ENCODE measurements at regions not wholly inside any gene's neighbourhood (a gene's known extent, or its start where the extent isn't known, plus 50 kb on each side); places are given as distances from the start of the nearest gene placed in this dataset.
A peak's percentile ranks its signal among the peaks of the same experiment; 100 is the strongest.

DNA sequence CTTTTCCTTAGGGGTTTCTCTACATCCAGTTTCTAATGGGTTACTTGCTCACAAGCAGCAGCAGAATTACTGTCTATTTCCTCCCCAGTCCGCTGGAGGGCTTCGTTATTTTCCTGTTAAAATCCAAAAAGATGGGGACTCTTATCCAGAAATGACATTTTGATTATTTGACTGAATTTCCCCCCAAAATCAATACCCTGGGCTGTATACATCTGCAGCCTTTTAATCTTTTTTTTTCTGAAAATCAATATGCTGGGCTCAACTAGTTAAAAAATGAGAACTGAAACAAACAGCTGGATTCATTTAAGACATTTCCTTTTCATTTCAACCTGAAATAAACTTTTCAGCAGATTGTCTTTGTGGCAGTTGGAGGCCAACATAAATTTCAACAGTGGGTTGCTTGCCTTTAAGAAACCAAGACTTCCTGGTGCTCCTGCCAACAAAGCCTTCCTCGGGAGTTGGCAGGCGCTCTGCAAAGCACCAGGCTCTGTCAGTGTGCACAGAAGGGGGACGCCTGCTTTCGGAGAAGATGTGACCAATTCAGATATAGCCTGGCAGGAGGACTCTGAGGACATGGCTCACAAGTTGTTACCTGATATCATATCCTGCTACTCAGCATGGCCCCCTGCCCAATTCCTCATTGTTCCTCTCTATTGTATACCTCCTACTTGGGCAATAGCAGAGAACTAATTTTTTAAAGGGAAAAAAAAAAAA is 204.7 kb upstream of the ARG1 start:
- TF ChIP-seq CTCF (IDR thresholded peaks at IDR 0.05; ENCODE audit: low read depth, low read length, missing control alignments) = no peak
- DNase-seq (ENCODE audit: low read depth) = peak; percentile 26
- no peak overlapping the region for H3K4me3 ChIP-seq (ENCODE audit: low read depth, low read length)

DNA sequence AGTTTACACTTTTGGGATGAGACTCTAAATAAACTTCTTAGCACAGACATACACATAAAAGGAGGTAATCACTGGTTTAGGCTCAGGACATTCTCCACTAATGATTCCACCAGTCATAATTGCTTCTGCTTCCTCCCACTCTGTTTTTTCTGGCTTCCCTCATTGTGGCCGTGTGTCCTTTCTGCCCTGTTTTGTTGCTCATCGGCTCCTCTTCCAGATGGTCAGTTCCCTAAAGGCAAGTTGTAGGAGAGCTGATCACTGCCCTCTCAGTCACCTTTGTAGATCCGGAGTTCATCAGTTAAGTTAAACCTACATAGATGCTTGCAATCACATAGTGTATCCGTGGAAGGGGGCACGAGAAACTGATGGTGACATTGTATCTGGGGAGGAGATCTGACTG is 200.5 kb upstream of the ARG1 start:
- no peak overlapping the region for H3K4me3 ChIP-seq (ENCODE audit: low read depth, low read length)
- no peak for DNase-seq (ENCODE audit: low read depth)
- TF ChIP-seq CTCF (IDR thresholded peaks at IDR 0.05; ENCODE audit: low read depth, low read length, missing control alignments) = no peak

DNA sequence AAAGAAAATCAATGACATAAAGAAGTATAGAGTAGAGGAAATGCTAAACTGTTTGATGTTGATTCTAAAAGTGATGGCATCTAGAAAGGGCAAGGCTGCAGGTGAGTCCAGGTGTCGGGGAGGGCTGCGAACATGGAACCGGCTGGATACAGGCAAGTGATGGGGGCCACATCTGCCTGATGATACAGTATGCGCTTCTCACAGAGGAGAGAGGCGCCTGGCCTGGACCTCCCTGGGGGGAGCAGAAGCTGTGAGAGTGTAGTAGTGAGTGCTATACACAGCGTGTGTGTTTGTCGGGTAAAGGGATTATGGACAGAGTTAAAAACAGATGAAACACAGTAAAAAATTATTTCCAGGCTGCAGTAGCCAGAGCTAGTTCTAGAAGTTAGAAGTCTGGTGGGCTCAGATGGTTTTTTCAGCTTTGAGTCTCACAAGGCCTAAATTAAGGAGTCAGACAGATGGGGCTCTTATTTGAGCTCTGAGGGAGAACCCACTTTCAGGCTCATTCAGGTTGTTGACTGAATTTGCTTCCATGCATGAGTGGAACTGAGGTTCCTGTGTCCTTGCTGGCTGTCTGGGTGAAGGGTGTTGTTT is 195.8 kb upstream of the ARG1 start:
- no peak for TF ChIP-seq CTCF (IDR thresholded peaks at IDR 0.05; ENCODE audit: low read depth, low read length, missing control alignments)
- H3K4me3 ChIP-seq (ENCODE audit: low read depth, low read length) = no peak overlapping the region

DNA sequence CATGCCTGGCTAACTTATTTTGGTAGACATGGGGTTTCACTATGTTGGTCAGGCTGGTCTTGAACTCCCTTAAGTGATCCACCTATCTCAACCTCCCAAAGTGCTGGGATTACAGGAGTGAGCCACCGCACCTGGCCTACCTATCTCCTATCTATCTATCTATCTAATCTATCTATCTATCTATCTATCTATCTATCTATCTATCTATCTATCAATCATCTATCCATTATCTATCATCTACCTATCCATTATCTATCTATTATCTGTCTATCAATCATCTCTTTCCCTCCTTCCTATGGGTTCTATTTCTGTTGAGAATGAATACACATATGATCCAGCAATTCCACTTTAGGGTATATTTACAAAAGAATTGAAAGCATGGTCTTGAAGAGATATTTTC is 194.2 kb upstream of the ARG1 start:
- no peak for TF ChIP-seq CTCF (IDR thresholded peaks at IDR 0.05; ENCODE audit: low read depth, low read length, missing control alignments)
- no peak for DNase-seq (ENCODE audit: low read depth)
- H3K4me3 ChIP-seq (ENCODE audit: low read depth, low read length) = no peak overlapping the region

More for the DNA sequence above, 195.8 kb upstream of the ARG1 start:
- no peak for DNase-seq (ENCODE audit: low read depth)

DNA sequence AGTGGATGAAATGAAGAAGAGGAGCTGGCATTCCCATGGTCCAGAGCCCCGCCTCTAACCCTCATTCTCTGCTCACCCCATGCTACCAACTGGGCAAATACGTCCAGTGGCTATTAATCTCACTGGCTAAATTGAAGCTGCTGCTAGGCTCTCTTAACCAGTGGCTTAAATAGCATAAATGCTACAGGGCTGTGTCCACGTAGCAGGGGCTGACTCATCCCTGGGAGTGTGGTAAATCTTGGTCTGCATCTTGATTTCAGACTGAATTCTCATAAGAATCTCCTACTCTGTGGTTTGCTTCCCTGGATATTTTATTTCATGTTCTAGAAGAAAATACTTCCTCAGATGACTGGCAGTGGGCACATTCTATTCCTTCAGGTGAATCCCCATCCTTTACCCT is 193.1 kb upstream of the ARG1 start:
- TF ChIP-seq CTCF (IDR thresholded peaks at IDR 0.05; ENCODE audit: low read depth, low read length, missing control alignments) = no peak
- H3K4me3 ChIP-seq (ENCODE audit: low read depth, low read length) = no peak overlapping the region
- no peak for DNase-seq (ENCODE audit: low read depth)

GRCh38 chr6:131381052-131381708 is 191.8 kb upstream of the ARG1 start:
- no peak overlapping the region for H3K4me3 ChIP-seq (ENCODE audit: low read depth, low read length)
- TF ChIP-seq CTCF (IDR thresholded peaks at IDR 0.05; ENCODE audit: low read depth, low read length, missing control alignments) = no peak
- DNase-seq (ENCODE audit: low read depth) = no peak
